ENCODE measurements at regions not wholly inside any gene's neighbourhood (a gene's known extent, or its start where the extent isn't known, plus 50 kb on each side); places are given as distances from the start of the nearest gene placed in this dataset.

DNA sequence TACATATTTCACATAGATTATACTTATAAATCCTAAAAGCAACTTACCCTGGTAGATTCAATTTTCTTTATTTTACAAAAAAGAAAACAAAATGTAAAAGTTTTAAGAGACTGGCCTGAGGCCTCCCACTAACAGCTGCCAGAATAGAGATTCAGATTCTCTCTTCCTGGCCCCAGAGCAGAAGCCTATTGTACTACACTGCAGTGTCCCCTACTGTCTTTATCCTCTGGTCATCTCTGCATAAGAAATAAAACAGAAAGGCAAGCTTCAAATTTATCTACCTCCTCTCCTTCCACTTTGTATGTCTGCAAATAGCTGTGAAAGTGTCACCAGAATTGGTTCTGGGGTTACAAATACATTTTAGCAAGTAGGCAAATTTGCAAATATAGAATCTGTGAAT, 1004.1 kb upstream of the PCDH9 start:
- no peaks in the 10 kb centered on the region for H3K36me3 ChIP-seq
- H3K4me1 ChIP-seq (replicated peaks) = no peaks in the 10 kb centered on the region
- H3K27ac ChIP-seq = no peak overlapping the region
- no peaks in the 10 kb centered on the region for H3K9me3 ChIP-seq (replicated peaks)
- DNase-seq (ENCODE audit: low read depth in 1 of 2, low spot score in 2 of 2) = no peak
- no peak overlapping the region for H3K4me3 ChIP-seq
- H3K27me3 ChIP-seq (replicated peaks) = no peaks in the 10 kb centered on the region

DNA sequence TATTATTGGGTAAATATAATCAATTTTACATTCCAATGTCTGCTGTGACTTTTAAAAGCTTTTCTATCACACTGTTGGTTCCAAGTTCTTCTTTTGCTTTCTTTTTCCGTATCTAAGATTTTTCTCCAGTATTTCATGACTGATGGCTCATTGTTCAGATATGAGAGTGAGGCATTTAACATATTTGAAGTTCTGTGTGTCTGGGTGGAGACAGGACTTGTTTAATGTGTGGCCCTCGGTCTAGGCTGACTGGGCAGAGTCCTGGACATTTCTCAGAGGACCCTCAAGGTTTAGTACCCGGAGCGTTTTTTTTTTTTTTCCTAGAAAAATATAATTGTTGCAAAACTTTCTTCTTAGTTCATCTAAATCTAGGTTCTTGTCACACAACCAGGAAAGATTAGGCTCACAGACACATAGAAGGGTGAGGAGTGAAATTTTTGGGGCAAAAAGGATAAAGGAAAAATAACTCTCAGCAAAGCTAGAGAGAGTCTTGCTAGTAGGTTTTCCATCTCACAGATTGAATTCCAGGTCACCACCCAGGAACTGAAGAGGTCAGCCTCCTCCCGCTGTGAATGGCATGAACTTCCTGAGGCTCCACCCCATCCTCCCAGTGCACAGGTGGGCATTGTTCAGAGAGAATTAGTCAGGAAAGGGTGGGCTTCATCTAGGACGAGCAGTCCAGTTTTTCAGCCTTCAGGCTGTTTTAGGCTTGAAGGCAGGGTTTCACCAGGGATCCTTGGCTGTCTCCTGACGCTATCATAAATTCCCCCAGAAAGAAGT, 1002.4 kb upstream of the PCDH9 start:
- DNase-seq (ENCODE audit: low read depth in 1 of 2, low spot score in 2 of 2) = no peak
- no peaks in the 10 kb centered on the region for H3K4me1 ChIP-seq (replicated peaks)
- H3K4me3 ChIP-seq = no peak overlapping the region
- no peaks in the 10 kb centered on the region for H3K27me3 ChIP-seq (replicated peaks)
- H3K27ac ChIP-seq = no peak overlapping the region
- H3K36me3 ChIP-seq = no peaks in the 10 kb centered on the region
- H3K9me3 ChIP-seq (replicated peaks) = no peaks in the 10 kb centered on the region

DNA sequence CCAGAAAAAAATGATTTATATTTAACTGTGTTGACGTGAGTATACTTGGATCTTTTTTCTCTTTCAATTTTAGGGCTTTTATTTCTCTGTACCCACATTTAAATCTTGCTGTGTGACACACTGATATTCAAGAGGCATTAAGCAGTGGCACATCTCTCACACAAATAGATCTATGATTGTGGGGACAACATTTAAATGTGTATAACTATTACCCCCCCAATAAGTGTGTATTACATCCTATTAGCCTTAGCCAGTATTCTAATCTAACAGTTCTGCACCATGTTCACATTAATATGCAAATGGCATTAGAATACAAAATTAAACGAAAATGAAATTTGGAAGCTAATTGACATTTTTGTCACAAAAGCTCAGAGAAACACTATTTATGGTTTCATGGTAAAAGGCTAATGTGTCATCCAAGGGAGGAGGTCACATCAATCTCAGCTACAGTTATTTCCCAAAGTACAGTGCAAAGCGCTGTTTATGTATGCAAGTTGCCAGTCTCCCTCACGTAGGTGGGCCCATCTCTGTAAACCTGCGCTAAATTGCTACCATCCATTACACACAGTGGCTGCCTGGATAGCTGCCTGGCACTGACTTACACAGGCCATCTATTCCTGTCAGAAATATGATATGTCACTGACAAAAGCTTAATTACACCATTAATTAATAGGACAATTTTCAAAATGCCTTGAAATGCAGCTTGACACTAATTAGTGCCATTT, 984.7 kb upstream of the PCDH9 start:
- no peak overlapping the region for H3K4me3 ChIP-seq
- H3K4me1 ChIP-seq (replicated peaks) = no peaks in the 10 kb centered on the region
- no peaks in the 10 kb centered on the region for H3K9me3 ChIP-seq (replicated peaks)
- H3K27me3 ChIP-seq (replicated peaks) = no peaks in the 10 kb centered on the region
- no peaks in the 10 kb centered on the region for H3K36me3 ChIP-seq
- H3K27ac ChIP-seq = no peak overlapping the region
- no peak for DNase-seq (ENCODE audit: low read depth in 1 of 2, low spot score in 2 of 2)

DNA sequence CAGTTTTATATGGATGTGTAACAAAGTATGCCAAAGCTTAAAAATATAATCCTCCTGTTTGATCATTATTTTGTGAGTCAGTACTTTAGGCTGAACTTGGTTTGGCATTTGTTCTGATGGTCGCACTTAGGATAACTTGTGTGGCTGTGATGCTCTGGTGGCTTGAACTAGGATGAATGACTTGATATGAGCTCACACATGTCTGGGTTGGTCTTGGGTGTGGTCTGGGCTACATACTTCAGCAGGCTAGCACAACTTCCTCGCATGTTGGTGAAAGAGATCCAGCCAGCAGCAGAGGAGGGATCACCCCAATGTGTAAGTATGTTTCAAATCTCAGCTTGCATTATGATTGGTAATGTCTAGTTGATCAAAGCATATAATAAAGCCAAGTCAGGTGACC, 969.1 kb upstream of the PCDH9 start:
- H3K4me3 ChIP-seq = no peak overlapping the region
- H3K27ac ChIP-seq = no peak overlapping the region
- no peak for DNase-seq (ENCODE audit: low read depth in 1 of 2, low spot score in 2 of 2)
- no peaks in the 10 kb centered on the region for H3K9me3 ChIP-seq (replicated peaks)
- H3K36me3 ChIP-seq = no peaks in the 10 kb centered on the region
- H3K27me3 ChIP-seq (replicated peaks) = no peaks in the 10 kb centered on the region
- no peaks in the 10 kb centered on the region for H3K4me1 ChIP-seq (replicated peaks)

DNA sequence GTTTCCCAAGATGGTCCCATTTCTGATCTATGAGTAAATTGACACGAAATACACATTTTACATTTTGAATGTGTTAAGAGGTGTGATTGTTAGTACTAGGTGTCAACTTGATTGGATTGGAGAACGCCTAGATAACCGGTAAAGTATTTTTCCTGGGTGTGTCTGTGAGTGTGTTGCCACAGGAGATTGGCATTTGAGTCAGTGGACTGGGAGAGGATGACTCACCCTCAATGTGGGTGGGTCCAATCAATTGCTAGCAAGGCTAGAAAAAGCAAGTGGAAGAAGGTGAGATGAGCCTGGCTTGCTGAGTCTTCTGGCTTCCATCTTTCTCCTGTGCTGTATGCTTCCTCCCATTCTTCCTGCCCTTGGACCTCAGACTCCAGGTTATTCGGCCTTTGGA, 960.7 kb upstream of the PCDH9 start:
- Histone ChIP-seq H3K27me3 (replicated peaks) (no peaks in the 10 kb centered on the region), H3K4me3 (no peak overlapping the region), H3K36me3 (no peaks in the 10 kb centered on the region), H3K9me3 (replicated peaks) (no peaks in the 10 kb centered on the region; the same call in 1 of the 2 replicates), H3K27ac (no peak overlapping the region), H3K4me1 (replicated peaks) (no peaks in the 10 kb centered on the region)
- no peak for DNase-seq (ENCODE audit: low read depth in 1 of 2, low spot score in 2 of 2)

DNA sequence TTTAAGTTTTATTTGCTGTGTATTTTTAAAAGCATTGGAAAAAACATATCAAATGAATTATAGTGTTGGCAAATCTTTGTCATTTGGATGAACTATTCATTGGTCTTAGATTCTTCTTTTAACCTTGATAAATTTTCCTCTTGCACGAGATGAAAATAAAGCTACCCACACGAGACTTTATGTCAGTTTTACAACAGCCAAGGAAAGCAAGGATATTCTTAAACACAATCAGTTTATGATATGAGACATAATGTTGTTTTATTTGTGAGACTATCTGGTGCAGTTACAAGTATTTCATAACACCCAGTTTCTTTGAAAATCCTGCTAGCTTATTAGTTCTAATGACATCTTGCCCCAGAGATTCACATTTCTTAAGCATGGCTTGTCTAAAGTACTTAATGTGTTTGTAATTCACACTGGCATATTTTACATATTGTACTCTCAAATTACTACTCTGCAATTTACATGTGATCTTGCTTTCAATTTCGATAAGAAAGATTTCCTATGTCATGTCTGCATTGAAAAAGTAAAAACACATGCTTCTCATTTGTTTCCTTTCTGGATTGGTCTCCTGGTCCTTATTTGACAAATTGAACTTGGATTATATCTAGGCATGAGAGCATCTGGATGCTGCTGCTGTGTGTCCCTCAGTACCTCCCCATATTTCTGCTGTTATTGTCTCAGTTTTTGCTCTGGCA, 955.5 kb upstream of the PCDH9 start:
- no peak for DNase-seq (ENCODE audit: low read depth in 1 of 2, low spot score in 2 of 2)
- H3K4me1 ChIP-seq (replicated peaks) = no peaks in the 10 kb centered on the region
- H3K27me3 ChIP-seq (replicated peaks) = no peaks in the 10 kb centered on the region
- no peak overlapping the region for H3K4me3 ChIP-seq
- no peaks in the 10 kb centered on the region for H3K36me3 ChIP-seq
- no peaks in the 10 kb centered on the region for H3K9me3 ChIP-seq (replicated peaks)
- no peak overlapping the region for H3K27ac ChIP-seq

DNA sequence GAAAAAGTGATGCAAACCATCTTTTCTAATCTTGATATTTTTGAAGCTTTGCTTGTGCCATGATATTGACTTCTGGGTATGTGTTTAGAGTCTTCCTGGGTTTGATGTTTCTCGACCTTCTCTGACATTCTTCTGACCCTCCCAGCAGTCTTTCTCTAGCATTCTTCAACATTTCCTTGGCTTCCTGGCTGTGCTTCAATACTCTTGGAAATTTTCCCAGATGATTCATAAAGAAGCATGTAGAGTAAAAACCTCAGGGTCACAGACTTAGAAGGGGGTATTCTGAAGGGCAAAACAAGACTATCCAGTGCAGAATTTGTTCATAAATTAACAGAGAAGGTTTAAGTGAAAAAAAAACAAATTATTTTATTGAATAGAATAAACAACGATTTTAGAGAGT, 946.3 kb upstream of the PCDH9 start:
- Histone ChIP-seq H3K36me3 (no peaks in the 10 kb centered on the region), H3K4me3 (no peak overlapping the region), H3K27me3 (replicated peaks) (no peaks in the 10 kb centered on the region), H3K9me3 (replicated peaks) (no peaks in the 10 kb centered on the region), H3K4me1 (replicated peaks) (no peaks in the 10 kb centered on the region), H3K27ac (no peak overlapping the region)
- no peak for DNase-seq (ENCODE audit: low read depth in 1 of 2, low spot score in 2 of 2)

DNA sequence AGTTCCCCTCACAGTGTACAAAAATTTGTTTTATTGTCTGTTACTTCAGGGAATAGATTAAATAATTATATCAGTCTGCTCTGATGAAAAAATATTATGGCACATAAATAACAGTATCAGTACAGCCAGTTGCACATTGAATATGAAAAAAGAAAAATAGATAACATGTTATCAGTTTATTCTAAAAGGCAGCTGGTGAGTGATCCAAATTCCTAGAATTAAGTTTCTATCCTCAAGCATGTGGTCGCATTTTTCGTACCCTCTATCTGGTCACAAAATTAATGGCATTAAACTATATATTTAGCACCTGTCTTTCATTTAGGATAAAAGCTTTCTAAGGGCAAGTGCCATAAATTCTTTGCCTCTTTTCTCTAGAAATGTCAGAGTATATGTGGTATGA, 944.8 kb upstream of the PCDH9 start:
- Histone ChIP-seq H3K36me3 (no peaks in the 10 kb centered on the region), H3K4me1 (replicated peaks) (no peaks in the 10 kb centered on the region), H3K27me3 (replicated peaks) (no peaks in the 10 kb centered on the region), H3K9me3 (replicated peaks) (no peaks in the 10 kb centered on the region), H3K4me3 (no peak overlapping the region), H3K27ac (no peak overlapping the region)
- no peak for DNase-seq (ENCODE audit: low read depth in 1 of 2, low spot score in 2 of 2)

DNA sequence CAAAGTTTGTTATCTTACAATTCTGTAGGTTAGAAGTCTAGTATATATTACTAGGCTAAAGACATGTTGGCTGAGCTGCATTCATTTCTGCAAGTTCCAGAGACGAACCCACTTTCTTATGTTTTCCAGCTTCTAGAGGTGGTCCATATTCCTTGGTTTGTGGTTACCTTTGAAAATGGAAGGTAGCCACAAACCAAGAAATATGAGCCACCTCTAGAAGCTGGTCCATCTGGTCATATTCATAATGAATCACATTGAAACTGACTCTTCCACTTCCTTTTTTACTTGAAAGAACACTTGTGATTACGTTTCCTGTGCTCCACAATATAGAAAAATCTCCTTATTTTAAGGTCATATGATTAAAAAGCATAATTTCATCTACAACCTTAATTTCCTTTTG, 943.0 kb upstream of the PCDH9 start:
- H3K4me3 ChIP-seq = no peak overlapping the region
- H3K27ac ChIP-seq = no peak overlapping the region
- H3K27me3 ChIP-seq (replicated peaks) = no peaks in the 10 kb centered on the region
- no peaks in the 10 kb centered on the region for H3K36me3 ChIP-seq
- DNase-seq (ENCODE audit: low read depth in 1 of 2, low spot score in 2 of 2) = no peak
- no peaks in the 10 kb centered on the region for H3K9me3 ChIP-seq (replicated peaks)
- H3K4me1 ChIP-seq (replicated peaks) = no peaks in the 10 kb centered on the region

DNA sequence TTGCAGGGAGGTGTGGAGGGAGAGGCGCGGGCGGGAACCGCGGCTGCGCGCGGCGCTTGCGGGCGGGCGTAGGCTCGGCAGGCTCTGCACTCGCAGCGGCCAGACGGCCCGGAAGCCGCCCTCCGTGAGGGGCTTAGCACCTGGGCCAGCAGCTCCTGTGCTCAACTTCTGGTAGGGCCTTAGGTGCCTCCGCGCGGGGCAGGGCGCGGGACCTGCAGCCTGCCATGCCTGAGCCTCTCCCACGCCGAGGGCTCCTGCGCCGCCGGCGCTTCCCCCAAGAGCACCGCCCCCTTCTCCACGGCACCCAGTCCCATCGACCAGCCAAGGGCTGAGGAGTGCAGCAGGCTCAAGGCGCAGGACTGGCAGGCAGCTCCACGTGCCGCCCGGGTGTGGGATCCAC, 940.8 kb upstream of the PCDH9 start:
- Histone ChIP-seq H3K27ac (no peak overlapping the region), H3K9me3 (replicated peaks) (no peaks in the 10 kb centered on the region), H3K4me3 (no peak overlapping the region), H3K36me3 (no peaks in the 10 kb centered on the region), H3K27me3 (replicated peaks) (no peaks in the 10 kb centered on the region), H3K4me1 (replicated peaks) (no peaks in the 10 kb centered on the region)
- DNase-seq (ENCODE audit: low read depth in 1 of 2, low spot score in 2 of 2) = no peak

DNA sequence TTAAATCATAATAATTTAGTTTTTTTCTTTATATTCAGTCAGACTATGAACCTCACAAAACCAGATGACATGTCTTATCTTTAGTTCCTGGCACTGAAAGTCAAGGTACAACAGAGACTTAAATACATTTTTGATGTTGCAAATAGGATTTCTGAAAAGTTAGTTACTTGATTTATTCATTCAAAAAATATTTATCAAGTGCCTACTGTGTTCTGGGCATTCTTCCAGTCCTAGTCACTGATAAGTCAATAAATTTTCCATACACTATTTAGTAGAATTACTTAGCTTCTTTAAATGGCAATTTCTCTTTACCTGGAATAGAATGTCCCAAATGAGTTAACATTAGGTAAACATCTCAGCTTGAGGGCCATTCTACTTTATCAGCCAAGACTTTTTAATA, 938.3 kb upstream of the PCDH9 start:
- no peak overlapping the region for H3K4me3 ChIP-seq
- no peaks in the 10 kb centered on the region for H3K27me3 ChIP-seq (replicated peaks)
- DNase-seq (ENCODE audit: low read depth in 1 of 2, low spot score in 2 of 2) = no peak
- H3K4me1 ChIP-seq (replicated peaks) = no peaks in the 10 kb centered on the region
- H3K9me3 ChIP-seq (replicated peaks) = no peaks in the 10 kb centered on the region
- H3K36me3 ChIP-seq = no peaks in the 10 kb centered on the region
- no peak overlapping the region for H3K27ac ChIP-seq

DNA sequence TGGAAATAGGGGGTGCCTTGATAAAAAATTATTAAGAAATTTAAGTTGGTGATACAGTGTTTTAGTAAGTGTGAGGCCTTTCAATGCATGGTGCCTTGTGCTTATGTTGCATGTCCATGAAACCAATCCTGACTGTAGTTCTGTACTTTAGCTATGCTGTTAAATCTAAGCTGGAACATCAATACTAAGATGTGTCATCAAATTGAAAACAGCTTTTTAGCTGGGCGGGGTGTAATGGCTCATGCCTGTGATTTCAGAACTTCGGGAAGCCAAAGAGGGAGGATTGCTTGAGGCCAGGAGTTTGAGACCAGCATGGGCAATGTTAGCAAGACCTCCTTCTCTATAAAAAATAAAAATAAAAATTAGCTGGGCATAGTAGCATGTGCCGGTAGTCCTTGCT, 930.3 kb upstream of the PCDH9 start:
- DNase-seq (ENCODE audit: low read depth in 1 of 2, low spot score in 2 of 2) = no peak
- Histone ChIP-seq H3K36me3 (no peaks in the 10 kb centered on the region), H3K27me3 (replicated peaks) (no peaks in the 10 kb centered on the region), H3K4me3 (no peak overlapping the region), H3K4me1 (replicated peaks) (no peaks in the 10 kb centered on the region), H3K27ac (no peak overlapping the region), H3K9me3 (replicated peaks) (no peaks in the 10 kb centered on the region)

DNA sequence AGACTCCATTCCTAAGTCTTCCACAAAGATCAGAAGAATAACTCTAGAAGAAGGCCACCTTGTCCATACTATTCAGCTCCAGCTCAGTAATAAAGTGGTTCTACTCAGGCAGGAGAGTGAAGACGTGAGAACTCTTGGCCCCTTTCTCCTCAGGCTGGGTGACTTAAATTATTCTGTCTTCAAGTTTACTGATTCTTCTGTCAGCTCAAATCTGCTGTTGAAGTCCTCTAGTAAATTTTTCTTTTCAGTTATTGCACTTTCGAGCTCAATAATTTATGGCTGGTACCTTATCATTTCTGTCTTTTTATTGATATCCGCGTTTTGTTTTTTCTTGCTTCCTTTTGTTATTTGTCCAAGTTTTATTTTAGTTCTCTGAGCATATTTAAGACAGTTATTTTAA, 922.3 kb upstream of the PCDH9 start:
- H3K4me3 ChIP-seq = no peak overlapping the region
- DNase-seq (ENCODE audit: low read depth in 1 of 2, low spot score in 2 of 2) = no peak
- no peaks in the 10 kb centered on the region for H3K27me3 ChIP-seq (replicated peaks)
- peaks cover 3% of the 10 kb centered on the region; the same call in 1 of the 2 replicates for H3K9me3 ChIP-seq (replicated peaks)
- no peaks in the 10 kb centered on the region for H3K36me3 ChIP-seq
- no peak overlapping the region for H3K27ac ChIP-seq
- no peaks in the 10 kb centered on the region for H3K4me1 ChIP-seq (replicated peaks)

DNA sequence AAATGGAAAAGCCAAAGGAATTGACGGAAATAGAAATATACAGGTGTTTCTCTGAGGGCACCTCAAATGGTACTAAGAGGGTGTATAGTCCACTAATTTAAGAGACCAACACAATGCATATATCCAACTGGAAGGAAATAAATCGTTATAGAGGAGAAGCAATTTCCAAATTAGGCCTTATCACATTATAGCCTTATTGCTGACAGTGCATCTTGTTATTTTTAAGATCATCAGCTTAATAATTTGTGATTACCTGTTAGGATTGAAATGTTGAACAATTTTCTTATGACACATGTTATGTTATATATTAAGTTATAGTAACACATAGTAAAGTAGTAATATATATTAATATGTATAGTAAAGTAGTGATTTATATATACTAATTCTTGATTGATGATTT, 915.7 kb upstream of the PCDH9 start:
- H3K36me3 ChIP-seq = no peaks in the 10 kb centered on the region
- no peaks in the 10 kb centered on the region for H3K27me3 ChIP-seq (replicated peaks)
- no peaks in the 10 kb centered on the region for H3K4me1 ChIP-seq (replicated peaks)
- peaks cover 3% of the 10 kb centered on the region; the same call in 1 of the 2 replicates for H3K9me3 ChIP-seq (replicated peaks)
- DNase-seq (ENCODE audit: low read depth in 1 of 2, low spot score in 2 of 2) = no peak
- no peak overlapping the region for H3K4me3 ChIP-seq
- H3K27ac ChIP-seq = no peak overlapping the region
